SK-N-SH (cell line): ENCODE measurements at regions not wholly inside any gene's neighbourhood (a gene's known extent, or its start where the extent isn't known, plus 50 kb on each side); places are given as distances from the start of the nearest gene placed in this dataset.

Source experiments
- CTCF ChIA-PET: fragments of 300-600, 350-600 bp; formaldehyde crosslinking; extraction: SDS; loops from one replicate; lab custom pipeline; 2021; lab: Yijun Ruan, JAX
- POLR2A ChIA-PET: fragments of 350-600 bp; sonication (Branson Sonifier 250); formaldehyde crosslinking; extraction: SDS; loops from one replicate; lab custom pipeline; 2020; ENCODE audit warnings: antibody characterized with exemption, inconsistent platforms; lab: Yijun Ruan, JAX
- DNase-seq: peaks from one replicate; pipeline ENCODE4 v3.0.0; 2012
- H2AFZ ChIP-seq: fragments of 200-600 bp; sonication (generic); 2 replicates; pipeline ENCODE4 v1.8.1; 2016; ENCODE audit warnings: antibody characterized with exemption, mild to moderate bottlenecking, low read depth
- H3F3A ChIP-seq: fragments of 200-600 bp; sonication (generic); replicated peaks from 2 replicates; pipeline ENCODE3; 2016; ENCODE audit warnings: antibody characterized with exemption, mild to moderate bottlenecking; ENCODE audit not compliant: insufficient read depth
- H3K27ac ChIP-seq, 2 experiments: fragments of 200-500 bp in 1 of 2; fragments of 200-600 bp in 1 of 2; sonication (Bioruptor generic) in 1 of 2; sonication (generic), shearing (Covaris generic) in 1 of 2; 2 replicates each; pipeline versions ENCODE4 v1.5.1 to v1.6.1; 2014 to 2016; ENCODE audit warnings: low read depth in 2 of 2, inconsistent platforms in 1 of 2, low read length in 1 of 2, mild to moderate bottlenecking in 1 of 2, mixed read lengths in 1 of 2
- H3K27me3 ChIP-seq: fragments of 200-600 bp; sonication (generic), shearing (Covaris generic); 2 replicates; pipeline ENCODE4 v1.6.1; 2016; ENCODE audit warnings: mixed run types; ENCODE audit not compliant: insufficient read depth
- H3K36me3 ChIP-seq, 2 experiments: fragments of 200-500 bp in 1 of 2; fragments of 200-600 bp in 1 of 2; sonication (Bioruptor generic) in 1 of 2; sonication (generic) in 1 of 2; replicated peaks in 1 of 2; 2 replicates each; pipeline versions ENCODE3 to v1.5.1; 2014 to 2016; ENCODE audit warnings: low read length in 1 of 2, mild to moderate bottlenecking in 1 of 2; ENCODE audit not compliant: insufficient read depth in 2 of 2, control insufficient read depth in 1 of 2
- H3K4me1 ChIP-seq, 2 experiments: fragments of 200-500 bp in 1 of 2; fragments of 200-600 bp in 1 of 2; sonication (Bioruptor generic) in 1 of 2; sonication (generic), shearing (Covaris generic) in 1 of 2; 2 replicates each; pipeline versions ENCODE4 v1.5.1 to v1.6.1; 2014 to 2016; ENCODE audit warnings: low read depth in 1 of 2, low read length in 1 of 2, mixed run types in 1 of 2; ENCODE audit not compliant: insufficient read depth in 2 of 2, control insufficient read depth in 1 of 2
- H3K4me2 ChIP-seq: fragments of 200-600 bp; sonication (generic), shearing (Covaris generic); 2 replicates; pipeline ENCODE4 v1.6.1; 2017; ENCODE audit warnings: mixed run types
- H3K4me3 ChIP-seq, 2 experiments: fragments of 200-500 bp in 1 of 2; fragments of 200-600 bp in 1 of 2; sonication (Bioruptor generic) in 1 of 2; sonication (generic), shearing (Covaris generic) in 1 of 2; 2 replicates each; pipeline versions ENCODE4 v1.5.1 to v1.8.1; 2014 to 2016; ENCODE audit warnings: low read depth in 2 of 2, inconsistent platforms in 1 of 2, low read length in 1 of 2, mild to moderate bottlenecking in 1 of 2, mixed read lengths in 1 of 2, moderate library complexity in 1 of 2
- H3K79me2 ChIP-seq: fragments of 200-600 bp; sonication (generic); 2 replicates; pipeline ENCODE4 v1.8.1; 2017; ENCODE audit warnings: mild to moderate bottlenecking; ENCODE audit not compliant: insufficient read depth
- H3K9ac ChIP-seq: fragments of 200-600 bp; sonication (generic); 2 replicates; pipeline ENCODE4 v1.6.1; 2017; ENCODE audit warnings: mixed run types
- H3K9me2 ChIP-seq: fragments of 200-600 bp; sonication (generic); 2 replicates; pipeline ENCODE4 v1.6.1; 2017; ENCODE audit warnings: mixed run types
- H3K9me3 ChIP-seq: fragments of 200-600 bp; sonication (generic); 2 replicates; pipeline ENCODE4 v1.6.1; 2017; ENCODE audit warnings: mixed run types, mild to moderate bottlenecking, moderate library complexity
- H4K20me1 ChIP-seq: fragments of 200-600 bp; sonication (generic); 2 replicates; pipeline ENCODE4 v1.6.1; 2017; ENCODE audit warnings: mild to moderate bottlenecking, mixed run types; ENCODE audit not compliant: insufficient read depth
- CHD2 ChIP-seq: fragments of 150-350 bp; IDR thresholded peaks from 2 replicates; pipeline ENCODE4 v1.6.1; 2018; ENCODE audit warnings: low read length; ENCODE audit not compliant: partially characterized antibody
- FOSL2 ChIP-seq: IDR thresholded peaks from 2 replicates; pipeline ENCODE4 v1.4.0; 2012; ENCODE audit warnings: low read depth, mild to moderate bottlenecking, moderate library complexity, borderline replicate concordance
- FOXM1 ChIP-seq: IDR thresholded peaks from 2 replicates; pipeline ENCODE4 v1.4.0; 2012; ENCODE audit warnings: low read depth, mild to moderate bottlenecking
- GATA2 ChIP-seq: sonication (generic); formaldehyde crosslinking; IDR thresholded peaks from 2 replicates; pipeline ENCODE4 v1.5.0; 2020; ENCODE audit warnings: mild to moderate bottlenecking, missing genetic modification reagents
- NFIC ChIP-seq: IDR thresholded peaks from 2 replicates; pipeline ENCODE4 v1.4.0; 2012; ENCODE audit warnings: borderline replicate concordance
- NRF1 ChIP-seq: IDR thresholded peaks from 2 replicates; pipeline ENCODE4 v1.6.1; 2012; ENCODE audit warnings: low read depth, mild to moderate bottlenecking, low read length
- POLR2AphosphoS5 ChIP-seq: IDR thresholded peaks from 2 replicates; pipeline ENCODE4 v1.6.1; 2012; ENCODE audit warnings: low read depth, low read length
- RXRA ChIP-seq: IDR thresholded peaks from 2 replicates; pipeline ENCODE4 v1.4.0; 2012; ENCODE audit warnings: low read depth, mild to moderate bottlenecking, borderline replicate concordance
- SMC3 ChIP-seq: IDR thresholded peaks from 2 replicates; pipeline ENCODE4 v1.6.1; 2012; ENCODE audit warnings: low read depth, low read length, improper control_type of control experiment
- TAF1 ChIP-seq: IDR thresholded peaks from 2 replicates; pipeline ENCODE4 v1.6.1; 2012; ENCODE audit warnings: low read depth, mild to moderate bottlenecking, low read length, moderate library complexity, borderline replicate concordance
- TCF12 ChIP-seq: IDR thresholded peaks from 2 replicates; pipeline ENCODE4 v1.4.0; 2012
- YY1 ChIP-seq: IDR thresholded peaks from 2 replicates; pipeline ENCODE4 v1.4.0; 2012; ENCODE audit warnings: low read depth, mild to moderate bottlenecking
- WGBS: methylation state at CpG from one replicate; pipeline ENCODE4 v1.1.6; 2017; ENCODE audit warnings: low lambda C conversion rate; 5-methylcytosine and 5-hydroxymethylcytosine counted together

DNA sequence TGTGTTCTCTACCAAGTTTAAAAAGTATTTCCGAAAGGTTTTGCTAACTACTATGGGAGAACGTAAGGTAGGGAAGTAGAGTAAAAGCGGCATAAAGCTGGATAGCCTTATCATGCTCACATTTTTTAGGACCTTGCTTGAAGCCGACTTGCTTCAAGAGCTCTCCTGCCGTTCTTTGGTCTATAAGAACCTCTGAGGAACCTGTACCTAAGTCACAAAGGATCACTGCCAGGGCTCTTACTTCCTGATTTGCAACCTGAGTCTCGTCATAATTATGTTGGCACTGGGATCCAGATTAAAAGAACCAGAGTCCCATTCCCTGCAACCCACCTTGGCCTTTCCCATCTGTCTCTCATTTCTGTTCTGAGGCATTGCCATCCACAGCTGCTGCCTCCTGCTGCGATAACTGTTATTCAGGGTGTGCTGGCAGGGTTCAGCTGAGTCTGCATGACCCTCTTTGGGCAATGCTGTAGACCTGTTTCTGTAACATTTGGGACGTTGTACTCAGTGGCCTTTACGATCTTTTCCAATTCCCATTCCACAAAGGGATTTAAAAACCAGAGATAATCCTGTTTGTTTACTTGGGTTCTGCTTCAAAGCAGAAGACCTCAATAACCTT lies 131.0 kb upstream of the UMPS start:
- 84% methylated on average over 9 of the region's 9 CpGs for WGBS
- Histone ChIP-seq H4K20me1 (no peaks in the 10 kb centered on the region), H2AFZ (no peak overlapping the region), H3K9ac (no peak overlapping the region), H3F3A (no peaks in the 10 kb centered on the region), H3K9me3 (no peaks in the 10 kb centered on the region), H3K4me3 (no peak overlapping the region), H3K27ac (no peak overlapping the region), H3K36me3 (no peaks in the 10 kb centered on the region), H3K27me3 (no peaks in the 10 kb centered on the region), H3K4me2 (no peak overlapping the region), H3K79me2 (no peaks in the 10 kb centered on the region), H3K4me1 (peaks cover 0 to 4% of the 10 kb centered on the region in 2 experiments; a peak in 1 of 4 replicates), H3K9me2 (no peaks in the 10 kb centered on the region)
- TF ChIP-seq FOXM1 = no peak
- TF ChIP-seq NFIC = no peak
- TF ChIP-seq NRF1 = no peak
- no peak for TF ChIP-seq POLR2AphosphoS5
- no peak for TF ChIP-seq SMC3
- no peak for TF ChIP-seq CHD2
- no peak for TF ChIP-seq TAF1
- TF ChIP-seq FOSL2 = no peak
- TF ChIP-seq RXRA = no peak
- no peak for TF ChIP-seq YY1
- TF ChIP-seq GATA2 = no peak
- CTCF ChIA-PET = interaction anchor here (1.2 kb wide), 1 partner anchor 38 kb away, joined by 3 read pairs; no protein-coding TSS in a partner anchor
- POLR2A ChIA-PET = no interaction called here
- DNase-seq = no peak

DNA sequence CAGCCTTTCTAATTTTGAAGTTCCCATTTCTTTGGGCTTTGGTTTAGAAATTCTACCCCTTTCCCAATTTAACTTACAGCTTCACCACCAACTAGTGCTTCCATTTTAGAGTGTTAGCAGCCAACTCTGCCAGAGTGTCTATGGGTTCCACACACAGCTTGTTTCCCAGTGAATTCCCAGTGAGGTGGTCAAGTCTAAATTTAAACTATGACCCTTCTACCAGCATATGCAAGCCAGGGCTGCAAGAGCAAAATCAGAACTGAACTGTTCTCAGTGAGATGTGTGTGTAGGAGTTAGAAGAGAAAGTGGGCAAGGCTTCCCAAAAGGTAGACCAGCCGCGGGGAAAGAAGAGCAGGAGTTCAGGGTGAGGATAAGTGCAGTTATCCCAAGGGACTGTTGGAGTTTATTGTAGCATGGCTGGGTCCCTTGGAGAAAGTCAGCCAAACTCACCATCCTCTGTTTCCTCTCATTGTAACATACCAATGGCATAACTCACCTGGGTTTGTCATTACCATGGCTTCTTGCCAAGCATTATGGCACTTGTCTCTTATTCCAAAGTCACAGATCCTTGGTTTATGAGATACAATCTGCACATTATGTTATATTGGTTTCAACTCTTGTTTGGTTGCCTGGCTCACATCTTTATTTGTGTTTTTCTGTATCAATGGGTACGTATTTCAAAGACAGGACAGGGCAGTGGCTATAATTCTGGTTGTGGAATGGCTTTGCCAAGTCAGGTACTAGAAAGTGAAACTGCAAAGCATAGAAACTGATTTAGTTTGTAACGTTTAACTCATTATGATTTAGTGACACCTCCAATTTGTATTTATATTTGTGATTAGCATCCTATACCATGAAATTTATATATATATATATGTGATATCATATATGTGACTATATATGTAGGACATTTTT lies 130.2 kb upstream of the UMPS start:
- CTCF ChIA-PET = interaction anchor here (1.1 to 1.2 kb wide), 2 partner anchors 39 kb away, joined by 3 read pairs; no protein-coding TSS in a partner anchor
- no peak for TF ChIP-seq POLR2AphosphoS5
- peak; percentile 39; the same call in 1 of the 2 replicates for TF ChIP-seq NFIC
- TF ChIP-seq, all 33 proteins: peak for 1
- 68% methylated on average over 4 of the region's 4 CpGs for WGBS
- Histone ChIP-seq H3K4me2 (no peak overlapping the region; the same call in 1 of the 2 replicates), H3K79me2 (no peaks in the 10 kb centered on the region), H3F3A (no peaks in the 10 kb centered on the region), H3K27ac (no peak overlapping the region; a peak in 1 of 4 replicates), H3K4me1 (peaks cover 0 to 4% of the 10 kb centered on the region in 2 experiments; a peak in 1 of 4 replicates), H3K9me3 (no peaks in the 10 kb centered on the region), H2AFZ (no peak overlapping the region), H3K9ac (no peak overlapping the region), H3K9me2 (no peaks in the 10 kb centered on the region), H3K4me3 (no peak overlapping the region), H4K20me1 (no peaks in the 10 kb centered on the region), H3K27me3 (no peaks in the 10 kb centered on the region), H3K36me3 (no peaks in the 10 kb centered on the region)
- no peak for DNase-seq
- POLR2A ChIA-PET = no interaction called here

DNA sequence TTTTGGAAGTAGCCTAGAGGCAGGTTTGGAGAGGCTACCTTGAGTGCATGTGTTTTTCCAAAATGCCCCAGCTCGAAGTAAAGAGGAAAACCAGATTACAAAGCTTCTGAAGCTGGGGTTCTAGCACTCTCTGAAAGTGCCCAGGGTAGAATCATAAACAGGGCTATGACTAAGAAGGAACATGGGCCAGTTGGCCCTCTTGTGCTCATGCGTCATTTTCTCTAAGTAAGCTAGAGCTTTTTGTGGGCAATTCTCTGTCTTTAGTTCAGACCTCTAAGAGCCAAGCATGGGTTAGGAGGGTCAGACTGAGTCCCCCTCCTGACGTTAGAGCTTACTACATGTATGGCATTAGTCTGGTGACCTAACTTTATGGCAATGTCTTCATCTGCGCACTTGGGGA lies 129.5 kb upstream of the UMPS start:
- no peak for TF ChIP-seq TCF12
- TF ChIP-seq, all 33 proteins: peak for 0
- H3K27me3 ChIP-seq = no peaks in the 10 kb centered on the region
- H3K4me3 ChIP-seq = no peak overlapping the region
- H2AFZ ChIP-seq = no peak overlapping the region
- H3K79me2 ChIP-seq = no peaks in the 10 kb centered on the region
- WGBS = 63% methylated on average over 3 of the region's 4 CpGs
- no peaks in the 10 kb centered on the region for H3K9me3 ChIP-seq
- CTCF ChIA-PET = interaction anchor here (1.1 kb wide), 1 partner anchor 40 kb away, joined by 3 read pairs; no protein-coding TSS in a partner anchor
- no peak overlapping the region for H3K27ac ChIP-seq
- H3K36me3 ChIP-seq = no peaks in the 10 kb centered on the region
- POLR2A ChIA-PET = interaction anchor here (0.9 kb wide), 1 partner anchor 16 kb away, joined by 3 read pairs; no protein-coding TSS in a partner anchor
- no peak overlapping the region for H3K4me2 ChIP-seq
- no peak overlapping the region for H3K9ac ChIP-seq
- peaks cover 0 to 4% of the 10 kb centered on the region in 2 experiments; a peak in 1 of 4 replicates for H3K4me1 ChIP-seq
- H3F3A ChIP-seq = no peaks in the 10 kb centered on the region
- no peak for DNase-seq
- no peaks in the 10 kb centered on the region for H3K9me2 ChIP-seq
- H4K20me1 ChIP-seq = no peaks in the 10 kb centered on the region
